HepG2 (cell line): ENCODE measurements at regions not wholly inside any gene's neighbourhood (a gene's known extent, or its start where the extent isn't known, plus 50 kb on each side); places are given as distances from the start of the nearest gene placed in this dataset.

Experiments used
- ATAC-seq: fragments of 200-7000 bp; cut with Tn5 transposase; 3 replicates; pipeline ENCODE4 v1.9.1; 2020; ENCODE audit warnings: mild to moderate bottlenecking, moderate library complexity
- BruUV-seq: library from RNA; stranded (reverse); fragments of 400-500 nt; replicated peaks from 2 replicates; lab custom pipeline; 2021; lab: Mats Ljungman, UMichigan
- CTCF ChIA-PET: fragments of 300-600 bp; formaldehyde crosslinking; extraction: SDS; loops from one replicate; lab custom pipeline; 2021; ENCODE audit warnings: low total read pairs, inconsistent platforms, low intra/inter-chr PET ratio; lab: Yijun Ruan, JAX
- POLR2A ChIA-PET: fragments of 350-600 bp; sonication (Branson Sonifier 250); formaldehyde crosslinking; loops from one replicate; lab custom pipeline; 2020; ENCODE audit warnings: antibody characterized with exemption, inconsistent platforms; lab: Yijun Ruan, JAX
- DNase-seq: peaks from one replicate; pipeline ENCODE4 v3.0.0-alpha.2; 2015; ENCODE audit warnings: low spot score
- FAIRE-seq: peaks from 3 replicates; lab custom pipeline; 2011; peaks lifted over from hg19 to GRCh38; lab: Jason Lieb, UNC
- H2AFZ ChIP-seq: one replicate; pipeline ENCODE4 v1.6.1; 2011; ENCODE audit warnings: low read length, inconsistent platforms
- H3K27ac ChIP-seq: fragments of 300-600 bp; 3 replicates; pipeline ENCODE4 v1.8.0; 2011; ENCODE audit warnings: mixed run types, mild to moderate bottlenecking, mixed read lengths, low read length, inconsistent platforms; ENCODE audit not compliant: insufficient read depth; ENCODE audit errors: extremely low read length
- H3K27me3 ChIP-seq, 2 experiments: fragments of 200-600 bp in 1 of 2; 2 replicates in 1 of 2; 3 replicates in 1 of 2; pipeline versions ENCODE4 v1.6.0 to v1.8.0; 2011; ENCODE audit warnings: low read length in 2 of 2, mild to moderate bottlenecking in 2 of 2, moderate library complexity in 2 of 2, inconsistent platforms in 1 of 2; ENCODE audit not compliant: insufficient read depth in 2 of 2, control insufficient read depth in 1 of 2
- H3K36me3 ChIP-seq, 2 experiments: fragments of 200-600 bp in 1 of 2; replicated peaks in 1 of 2; 2 replicates in 1 of 2; 3 replicates in 1 of 2; pipeline versions ENCODE4 v1.5.1 to v1.8.0; 2011; ENCODE audit warnings: low read length in 2 of 2, inconsistent platforms in 1 of 2; ENCODE audit not compliant: insufficient read depth in 2 of 2, control insufficient read depth in 1 of 2
- H3K4me1 ChIP-seq: 2 replicates; pipeline ENCODE4 v1.5.1; 2012; ENCODE audit warnings: low read length, inconsistent platforms; ENCODE audit not compliant: insufficient read depth
- H3K4me2 ChIP-seq: 2 replicates; pipeline ENCODE4 v1.6.0; 2011; ENCODE audit warnings: low read depth, low read length, inconsistent platforms
- H3K4me3 ChIP-seq, 3 experiments: fragments of 200-600 bp in 1 of 3; sonication (generic), shearing (Covaris generic) in 1 of 3; replicated peaks in 1 of 3; 2 replicates each; pipeline ENCODE4 v1.5.1; 2011 to 2016; ENCODE audit warnings: low read length in 3 of 3, inconsistent platforms in 2 of 3, low read depth in 2 of 3, mild to moderate bottlenecking in 2 of 3, control low read depth in 1 of 3, mixed read lengths in 1 of 3; ENCODE audit not compliant: insufficient read depth in 1 of 3
- H3K79me2 ChIP-seq: one replicate; pipeline ENCODE4 v1.6.1; 2011; ENCODE audit warnings: low read length, inconsistent platforms; ENCODE audit not compliant: insufficient read depth
- H3K9ac ChIP-seq: 2 replicates; pipeline ENCODE4 v1.6.0; 2011; ENCODE audit warnings: mild to moderate bottlenecking, low read depth, low read length, inconsistent platforms; ENCODE audit not compliant: insufficient read depth
- H3K9me3 ChIP-seq: 2 replicates; pipeline ENCODE4 v1.5.1; 2012; ENCODE audit warnings: mild to moderate bottlenecking, low read length
- H4K20me1 ChIP-seq: 2 replicates; pipeline ENCODE4 v1.6.0; 2011; ENCODE audit warnings: inconsistent platforms, mild to moderate bottlenecking, low read length, moderate library complexity; ENCODE audit not compliant: insufficient read depth
- ATF4 ChIP-seq, 2 experiments: fragments of 450-650 bp in 1 of 2; sonication (generic) in 1 of 2; formaldehyde crosslinking; IDR thresholded peaks; 2 replicates each; pipeline versions ENCODE4 v1.5.0 to v1.8.0; 2020 to 2022; ENCODE audit warnings: mild to moderate bottlenecking in 1 of 2, missing genetic modification reagents in 1 of 2
- CC2D1A ChIP-seq: sonication (generic); formaldehyde crosslinking; IDR thresholded peaks from 2 replicates; pipeline ENCODE4 v1.8.1; 2023; ENCODE audit warnings: mild to moderate bottlenecking, missing genetic modification reagents
- FOXO1 ChIP-seq: sonication (generic); formaldehyde crosslinking; IDR thresholded peaks from 2 replicates; pipeline ENCODE4 v1.4.0; 2020; ENCODE audit warnings: missing genetic modification reagents
- KDM2A ChIP-seq: sonication (generic); formaldehyde crosslinking; IDR thresholded peaks from 2 replicates; pipeline ENCODE4 v1.4.0; 2020; ENCODE audit warnings: low read depth, missing genetic modification reagents, borderline replicate concordance
- MIXL1 ChIP-seq: IDR thresholded peaks from 2 replicates; pipeline ENCODE4 v1.6.1; 2016
- RBM39 ChIP-seq: fragments of 200-400 bp; formaldehyde crosslinking; IDR thresholded peaks from one replicate; pipeline ENCODE4 v1.6.1; 2018; ENCODE audit warnings: antibody characterized with exemption, mild to moderate bottlenecking, low read depth, low read length; ENCODE audit not compliant: poor library complexity, severe bottlenecking
- SMAD9 ChIP-seq: sonication (generic); formaldehyde crosslinking; IDR thresholded peaks from 2 replicates; pipeline ENCODE4 v1.5.1; 2020; ENCODE audit warnings: mild to moderate bottlenecking, missing genetic modification reagents
- YY1 ChIP-seq: IDR thresholded peaks from 2 replicates; pipeline ENCODE4 v1.6.1; 2011; ENCODE audit warnings: low read length, low read depth, moderate library complexity, mild to moderate bottlenecking; ENCODE audit not compliant: insufficient read depth, insufficient replicate concordance
- ZFP36L2 ChIP-seq: sonication (generic); formaldehyde crosslinking; IDR thresholded peaks from 2 replicates; pipeline ENCODE4 v1.4.0; 2020; ENCODE audit warnings: missing genetic modification reagents
- ZIK1 ChIP-seq: sonication (generic); formaldehyde crosslinking; IDR thresholded peaks from 2 replicates; pipeline ENCODE4 v1.5.0; 2020; ENCODE audit warnings: mild to moderate bottlenecking, low read depth, missing genetic modification reagents, borderline replicate concordance
- ZNF337 ChIP-seq: sonication (generic); formaldehyde crosslinking; IDR thresholded peaks from 2 replicates; pipeline ENCODE4 v1.5.1; 2020; ENCODE audit warnings: missing genetic modification reagents, low read depth, mild to moderate bottlenecking, borderline replicate concordance
- ZNF383 ChIP-seq: sonication (generic); formaldehyde crosslinking; IDR thresholded peaks from 2 replicates; pipeline ENCODE4 v1.4.0; 2020; ENCODE audit warnings: missing genetic modification reagents, mild to moderate bottlenecking, borderline replicate concordance
- ZSCAN5A ChIP-seq: sonication (generic); formaldehyde crosslinking; IDR thresholded peaks from 2 replicates; pipeline ENCODE4 v1.8.0; 2022; ENCODE audit warnings: mild to moderate bottlenecking, missing genetic modification reagents, borderline replicate concordance
- WGBS: methylation state at CpG from one replicate; pipeline ENCODE4 v1.1.6; 2017; ENCODE audit warnings: low lambda C conversion rate; 5-methylcytosine and 5-hydroxymethylcytosine counted together
- in situ Hi-C: cut with HindIII; loops from 2 replicates; pipeline ENCODE4 v1.10.0; 2017; ENCODE audit warnings: low pct_unique_long_range_greater_than_20kb; ENCODE audit not compliant: extremely low pct_ligation_motif_present
- intact Hi-C: fragments of 100-400 bp; cut with micrococcal nuclease; formaldehyde crosslinking; loops from one replicate; pipeline ENCODE4 v1.10.0; 2022; ENCODE audit not compliant: unreplicated experiment

GRCh38 chr3:67176396-67176795, 178.3 kb downstream of the KBTBD8 start:
- in situ Hi-C loops: no loop called here
- H2AFZ ChIP-seq: no peak overlapping the region
- no peaks in the 10 kb centered on the region for H3K36me3 ChIP-seq
- no peak overlapping the region for H3K9ac ChIP-seq
- no peaks in the 10 kb centered on the region; the same call in 1 of the 2 replicates for H4K20me1 ChIP-seq
- WGBS: 0% methylated on average over 2 of the region's 2 CpGs
- no peak overlapping the region for H3K4me2 ChIP-seq
- DNase-seq (no peak), ATAC-seq (no peak), FAIRE-seq (no peak)
- no peak overlapping the region for H3K27ac ChIP-seq
- H3K79me2 ChIP-seq: no peaks in the 10 kb centered on the region
- no peaks in the 10 kb centered on the region for H3K9me3 ChIP-seq
- ChIA-PET POLR2A (no interaction called here), CTCF (no interaction called here)
- intact Hi-C loops: no loop called here
- BruUV-seq: no TSS peak
- no peaks in the 10 kb centered on the region for H3K27me3 ChIP-seq
- no peaks in the 10 kb centered on the region for H3K4me1 ChIP-seq
- TF ChIP-seq ZIK1 (CRISPR knock-in tag) (no peak), KDM2A (CRISPR knock-in tag) (no peak), MIXL1 (CRISPR knock-in tag) (no peak), ATF4 (CRISPR knock-in tag; IDR thresholded peaks at IDR 0.05) (no peak), ZFP36L2 (no peak), ZNF383 (CRISPR knock-in tag) (no peak), YY1 (no peak), RBM39 (no peak), ZNF337 (CRISPR knock-in tag) (no peak), SMAD9 (CRISPR knock-in tag) (no peak), FOXO1 (no peak), CC2D1A (no peak), ZSCAN5A (CRISPR knock-in tag) (no peak)
- no peak overlapping the region for H3K4me3 ChIP-seq
